ENCODE measurements at regions not wholly inside any gene's neighbourhood (a gene's known extent, or its start where the extent isn't known, plus 50 kb on each side); places are given as distances from the start of the nearest gene placed in this dataset.
A peak's percentile ranks its signal among the peaks of the same experiment; 100 is the strongest.

DNA sequence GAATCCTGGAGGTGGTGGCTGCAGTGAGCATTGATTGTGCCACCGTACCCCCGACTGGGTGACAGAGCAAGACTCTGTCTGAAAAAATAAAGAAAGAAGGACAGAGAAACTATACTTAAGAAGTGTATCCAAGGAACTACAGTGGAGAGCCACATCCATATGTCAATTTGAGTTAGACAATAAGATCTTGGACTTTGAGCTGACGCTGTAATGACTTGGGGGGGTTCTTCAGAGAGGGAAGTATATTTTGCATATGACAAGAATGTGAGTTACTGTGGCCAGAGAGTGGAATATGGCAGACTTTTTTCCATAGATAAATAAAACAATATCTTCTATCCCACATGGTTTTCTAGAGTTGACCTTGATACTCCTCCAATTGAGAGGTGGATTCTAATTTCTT is 52.6 kb upstream of the TEX264 start:
- H3K79me2 ChIP-seq (ENCODE audit: control insufficient read depth, insufficient read depth, low read length, unreplicated experiment): peaks cover 17% of the 10 kb centered on the region
- no peak overlapping the region for H2AFZ ChIP-seq (ENCODE audit: low read length, unreplicated experiment)
- H3K4me1 ChIP-seq (ENCODE audit: control insufficient read depth, insufficient read depth, low read length, unreplicated experiment): peaks cover 35% of the 10 kb centered on the region
- H3K4me3 ChIP-seq (ENCODE audit: low read depth, low read length): no peak overlapping the region
- no peaks in the 10 kb centered on the region for H3K36me3 ChIP-seq (ENCODE audit: insufficient read depth, low read length)
- H3K27me3 ChIP-seq (ENCODE audit: insufficient read depth, low read length): no peaks in the 10 kb centered on the region
- H3K27ac ChIP-seq (ENCODE audit: low read depth, low read length): no peak overlapping the region

DNA sequence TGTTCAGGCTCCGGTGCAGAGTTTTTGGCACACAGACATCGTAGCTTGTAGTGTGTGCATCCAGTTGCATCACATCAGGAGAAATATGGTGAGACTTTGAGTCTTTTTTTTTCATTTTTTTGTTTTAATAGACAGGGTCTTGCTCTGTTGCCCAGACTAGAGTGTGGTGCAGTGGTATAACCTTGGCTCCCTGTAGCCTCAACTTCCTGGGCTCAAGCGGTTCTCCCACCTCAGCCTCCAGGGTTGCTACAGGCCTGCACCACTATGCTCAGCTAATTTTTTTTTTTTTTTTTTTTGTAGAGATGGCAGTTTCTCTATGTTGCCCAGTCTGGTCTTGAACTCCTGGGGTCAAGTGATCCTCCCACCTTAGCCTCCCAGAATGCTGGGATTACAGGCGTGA is 51.1 kb upstream of the TEX264 start:
- H3K27me3 ChIP-seq (ENCODE audit: insufficient read depth, low read length): no peaks in the 10 kb centered on the region
- H3K4me3 ChIP-seq (ENCODE audit: low read depth, low read length): no peak overlapping the region
- H2AFZ ChIP-seq (ENCODE audit: low read length, unreplicated experiment): no peak overlapping the region
- no peaks in the 10 kb centered on the region for H3K36me3 ChIP-seq (ENCODE audit: insufficient read depth, low read length)
- peaks cover 19% of the 10 kb centered on the region for H3K79me2 ChIP-seq (ENCODE audit: control insufficient read depth, insufficient read depth, low read length, unreplicated experiment)
- peaks cover 35% of the 10 kb centered on the region for H3K4me1 ChIP-seq (ENCODE audit: control insufficient read depth, insufficient read depth, low read length, unreplicated experiment)
- H3K27ac ChIP-seq (ENCODE audit: low read depth, low read length): no peak overlapping the region

DNA sequence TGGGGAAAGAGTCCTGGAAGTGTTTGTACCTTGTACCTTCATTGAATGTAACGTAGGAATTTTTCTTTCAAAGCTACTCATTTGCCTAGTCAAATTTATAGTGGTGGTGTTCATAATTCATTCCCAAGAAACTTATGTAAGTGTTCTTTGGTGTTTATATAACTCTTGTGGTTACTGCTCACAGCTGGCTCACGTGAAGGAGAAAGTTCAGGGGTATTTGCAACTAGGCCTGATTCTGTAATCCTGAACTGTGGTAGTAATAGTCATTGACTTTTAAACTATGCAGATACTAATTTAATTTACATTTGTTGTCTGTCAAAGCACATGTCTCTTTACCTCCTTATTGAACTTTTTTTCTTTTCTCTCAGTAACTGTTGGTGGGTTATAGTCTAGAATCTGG is 50.5 kb upstream of the TEX264 start:
- Histone ChIP-seq H3K79me2 (ENCODE audit: control insufficient read depth, insufficient read depth, low read length, unreplicated experiment) (peaks cover 19% of the 10 kb centered on the region), H3K4me1 (ENCODE audit: control insufficient read depth, insufficient read depth, low read length, unreplicated experiment) (peaks cover 35% of the 10 kb centered on the region), H3K4me3 (ENCODE audit: low read depth, low read length) (no peak overlapping the region), H2AFZ (ENCODE audit: low read length, unreplicated experiment) (no peak overlapping the region), H3K27ac (ENCODE audit: low read depth, low read length) (0 out of 2 replicates have a peak overlapping the region, but pooled peaks have one; percentile 27), H3K27me3 (ENCODE audit: insufficient read depth, low read length) (no peaks in the 10 kb centered on the region), H3K36me3 (ENCODE audit: insufficient read depth, low read length) (no peaks in the 10 kb centered on the region)

DNA sequence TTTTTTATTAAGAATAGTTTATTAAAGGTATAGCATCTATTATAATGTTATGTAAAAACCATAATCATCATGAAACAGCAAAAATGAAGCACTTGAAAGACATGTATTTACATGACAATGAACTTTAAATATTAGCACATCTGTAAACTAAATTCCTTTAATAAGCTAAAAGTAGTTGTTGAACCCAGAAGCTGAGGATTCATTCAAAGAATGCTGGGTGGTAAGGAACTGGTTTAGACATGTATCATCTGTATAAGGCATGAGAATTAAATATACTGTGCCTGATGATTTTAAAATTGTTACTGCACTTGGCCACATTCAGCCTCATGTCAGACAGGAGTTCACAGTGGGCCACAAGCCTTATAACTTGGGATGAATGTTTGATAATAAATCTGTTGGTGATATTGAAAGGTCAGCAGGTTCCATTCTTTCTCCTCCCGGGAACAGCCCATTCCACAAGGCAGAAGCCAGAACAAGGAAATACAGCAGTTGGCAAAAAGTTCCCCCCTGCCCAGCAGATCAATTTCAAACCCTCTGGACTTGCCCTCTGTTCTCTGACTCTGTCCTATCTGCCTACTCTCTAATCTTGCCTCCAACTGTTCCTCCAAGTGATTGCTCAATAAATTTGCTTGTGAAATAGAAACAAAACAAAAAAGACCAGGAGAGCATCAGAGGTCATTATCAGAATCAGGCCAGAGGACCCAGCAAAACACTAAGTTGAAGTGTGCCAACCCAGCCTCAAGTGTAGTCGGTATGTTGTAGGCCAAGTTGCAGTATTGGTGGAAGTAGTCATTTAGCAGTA is 49.8 kb upstream of the TEX264 start:
- Histone ChIP-seq H3K27me3 (ENCODE audit: insufficient read depth, low read length) (no peaks in the 10 kb centered on the region), H3K27ac (ENCODE audit: low read depth, low read length) (peak overlapping the region; percentile 49), H3K79me2 (ENCODE audit: control insufficient read depth, insufficient read depth, low read length, unreplicated experiment) (peaks cover 19% of the 10 kb centered on the region)

More for the DNA sequence above, 49.8 kb upstream of the TEX264 start:
- no peaks in the 10 kb centered on the region for H3K36me3 ChIP-seq (ENCODE audit: insufficient read depth, low read length)
- no peak overlapping the region for H3K4me3 ChIP-seq (ENCODE audit: low read depth, low read length)
- no peak overlapping the region for H2AFZ ChIP-seq (ENCODE audit: low read length, unreplicated experiment)
- H3K4me1 ChIP-seq (ENCODE audit: control insufficient read depth, insufficient read depth, low read length, unreplicated experiment): peaks cover 35% of the 10 kb centered on the region

All from ACC112 (cell line).